Activated CD4-positive, alpha-beta T cell treated with anti-CD3 and anti-CD28 coated beads, Interleukin-2, amount 10 ng/mL, durations not matched to agents 24 days and 14 days (primary cell): ENCODE measurements at regions not wholly inside any gene's neighbourhood (a gene's known extent, or its start where the extent isn't known, plus 50 kb on each side); places are given as distances from the start of the nearest gene placed in this dataset.
"Not testable (repeated sequence)": the region's sequence is repeated elsewhere in the genome, so short reads cannot be mapped to it uniquely, and the experiment has no call there.

Source experiments
- DNase-seq: peaks from one replicate; pipeline ENCODE4 v3.0.0; 2022
- H3K27ac Mint-ChIP-seq: one replicate; pipeline ENCODE4 v1.8.0; 2022; ENCODE audit warnings: mild to moderate bottlenecking, mixed read lengths
- H3K27me3 Mint-ChIP-seq: one replicate; pipeline ENCODE4 v1.8.0; 2022; ENCODE audit warnings: mixed read lengths
- H3K36me3 Mint-ChIP-seq: one replicate; pipeline ENCODE4 v1.8.0; 2022; ENCODE audit warnings: low read depth, mild to moderate bottlenecking, mixed read lengths
- H3K4me1 Mint-ChIP-seq: one replicate; pipeline ENCODE4 v1.8.0; 2021; ENCODE audit warnings: mixed read lengths
- H3K4me3 Mint-ChIP-seq: one replicate; pipeline ENCODE4 v1.8.0; 2022; ENCODE audit warnings: mild to moderate bottlenecking, moderate library complexity, mixed read lengths
- H3K9me3 Mint-ChIP-seq: one replicate; pipeline ENCODE4 v1.8.0; 2021; ENCODE audit warnings: mixed read lengths
- intact Hi-C: fragments of 100-400 bp; cut with micrococcal nuclease; formaldehyde crosslinking; loops from one replicate; pipeline ENCODE4 v1.15.1; 2023

- DNase-seq, H3K27me3 Mint-ChIP-seq, H3K27ac Mint-ChIP-seq, H3K4me1 Mint-ChIP-seq, H3K36me3 Mint-ChIP-seq, H3K9me3 Mint-ChIP-seq, H3K4me3 Mint-ChIP-seq, intact Hi-C loops: not testable (repeated sequence)
Observed at GRCh38 chr3:177412677-177413170, 215.4 kb upstream of the TBL1XR1 start.

GRCh38 chr3:177414093-177414492 lies 216.8 kb upstream of the TBL1XR1 start:
- intact Hi-C loops, result no loop called here
- peaks cover 3% of the 10 kb centered on the region for H3K9me3 Mint-ChIP-seq
- no peaks in the 10 kb centered on the region for H3K27me3 Mint-ChIP-seq
- no peaks in the 10 kb centered on the region for H3K36me3 Mint-ChIP-seq
- peaks cover 5% of the 10 kb centered on the region for H3K4me1 Mint-ChIP-seq
- no peak overlapping the region for H3K27ac Mint-ChIP-seq
- no peak overlapping the region for H3K4me3 Mint-ChIP-seq
- no peak for DNase-seq

GRCh38 chr3:177418787-177419186 lies 221.5 kb upstream of the TBL1XR1 start:
- H3K9me3 Mint-ChIP-seq, result peaks cover 2% of the 10 kb centered on the region
- H3K36me3 Mint-ChIP-seq, result no peaks in the 10 kb centered on the region
- intact Hi-C loops, result no loop called here
- DNase-seq, result no peak
- H3K4me3 Mint-ChIP-seq, result no peak overlapping the region
- H3K27me3 Mint-ChIP-seq, result no peaks in the 10 kb centered on the region
- H3K4me1 Mint-ChIP-seq, result peaks cover 16% of the 10 kb centered on the region
- no peak overlapping the region for H3K27ac Mint-ChIP-seq

- Mint-ChIP-seq H3K4me1 (peaks cover 20% of the 10 kb centered on the region), H3K36me3 (no peaks in the 10 kb centered on the region), H3K27ac (peak overlapping the region; percentile 79), H3K9me3 (peaks cover 5% of the 10 kb centered on the region), H3K27me3 (no peaks in the 10 kb centered on the region), H3K4me3 (no peak overlapping the region)
- DNase-seq, result peak; percentile 60
- intact Hi-C loops, result loop anchor here (1.0 to 10.0 kb wide), 4 partner anchors 60 to 367 kb away; no protein-coding TSS in a partner anchor
Observed at GRCh38 chr3:177419904-177420601, 222.8 kb upstream of the TBL1XR1 start.

GRCh38 chr3:177420651-177421480 lies 223.6 kb upstream of the TBL1XR1 start:
- no peaks in the 10 kb centered on the region for H3K27me3 Mint-ChIP-seq
- DNase-seq, result no peak
- no peak overlapping the region for H3K4me3 Mint-ChIP-seq
- H3K36me3 Mint-ChIP-seq, result no peaks in the 10 kb centered on the region
- no peak overlapping the region for H3K27ac Mint-ChIP-seq
- intact Hi-C loops, result loop anchor here (1.0 to 10.0 kb wide), 4 partner anchors 61 to 366 kb away; no protein-coding TSS in a partner anchor
- H3K9me3 Mint-ChIP-seq, result peaks cover 5% of the 10 kb centered on the region
- H3K4me1 Mint-ChIP-seq, result peaks cover 22% of the 10 kb centered on the region

GRCh38 chr3:177421481-177421785 lies 224.2 kb upstream of the TBL1XR1 start:
- DNase-seq, result no peak
- Mint-ChIP-seq H3K27ac (no peak overlapping the region), H3K4me3 (no peak overlapping the region), H3K9me3 (peaks cover 5% of the 10 kb centered on the region), H3K27me3 (no peaks in the 10 kb centered on the region), H3K4me1 (peaks cover 26% of the 10 kb centered on the region), H3K36me3 (peaks cover under 1% of the 10 kb centered on the region)
- intact Hi-C loops, result loop anchor here (10.0 kb wide), 1 partner anchor 203 kb away; no protein-coding TSS in a partner anchor

- Mint-ChIP-seq H3K27ac (no peak overlapping the region), H3K36me3 (peaks cover 3% of the 10 kb centered on the region), H3K4me3 (no peak overlapping the region), H3K4me1 (peaks cover 45% of the 10 kb centered on the region), H3K27me3 (peaks cover 4% of the 10 kb centered on the region), H3K9me3 (peaks cover 5% of the 10 kb centered on the region)
- DNase-seq, result no peak
- intact Hi-C loops, result loop anchor here (10.0 kb wide), 1 partner anchor 200 kb away; no protein-coding TSS in a partner anchor
Observed at GRCh38 chr3:177424521-177424920, 227.2 kb upstream of the TBL1XR1 start.

GRCh38 chr3:177425042-177425441 lies 227.8 kb upstream of the TBL1XR1 start:
- intact Hi-C loops, result loop anchor here (5.0 to 10.0 kb wide), 3 partner anchors 167 to 577 kb away; no protein-coding TSS in a partner anchor
- Mint-ChIP-seq H3K36me3 (peaks cover 3% of the 10 kb centered on the region), H3K9me3 (peaks cover 5% of the 10 kb centered on the region), H3K27me3 (peaks cover 4% of the 10 kb centered on the region), H3K4me3 (no peak overlapping the region), H3K27ac (no peak overlapping the region), H3K4me1 (peaks cover 40% of the 10 kb centered on the region)
- no peak for DNase-seq

- Mint-ChIP-seq H3K9me3 (peaks cover 5% of the 10 kb centered on the region), H3K36me3 (peaks cover 3% of the 10 kb centered on the region), H3K27me3 (peaks cover 9% of the 10 kb centered on the region), H3K27ac (peak overlapping the region; percentile 91), H3K4me3 (peak overlapping the region; percentile 49), H3K4me1 (peaks cover 33% of the 10 kb centered on the region)
- no peak for DNase-seq
- intact Hi-C loops, result loop anchor here (2.0 to 10.0 kb wide), 4 partner anchors 166 to 576 kb away; no protein-coding TSS in a partner anchor
Observed at GRCh38 chr3:177426106-177426877, 229.0 kb upstream of the TBL1XR1 start.

GRCh38 chr3:177426878-177427495 lies 229.7 kb upstream of the TBL1XR1 start:
- H3K4me3 Mint-ChIP-seq, result peak overlapping the region; percentile 65
- intact Hi-C loops, result loop anchor here (1.0 to 10.0 kb wide), 11 partner anchors 67 to 575 kb away; no protein-coding TSS in a partner anchor
- DNase-seq, result peak; percentile 88
- H3K27me3 Mint-ChIP-seq, result peaks cover 9% of the 10 kb centered on the region
- peaks cover 3% of the 10 kb centered on the region for H3K36me3 Mint-ChIP-seq
- peak overlapping the region; percentile 91 for H3K27ac Mint-ChIP-seq
- peaks cover 5% of the 10 kb centered on the region for H3K9me3 Mint-ChIP-seq
- peaks cover 31% of the 10 kb centered on the region for H3K4me1 Mint-ChIP-seq

GRCh38 chr3:177427540-177427939 lies 230.3 kb upstream of the TBL1XR1 start:
- H3K4me3 Mint-ChIP-seq, result peak overlapping the region; percentile 65
- H3K27ac Mint-ChIP-seq, result peak overlapping the region; percentile 91
- H3K9me3 Mint-ChIP-seq, result peaks cover 5% of the 10 kb centered on the region
- peaks cover 29% of the 10 kb centered on the region for H3K4me1 Mint-ChIP-seq
- DNase-seq, result peak; percentile 69
- H3K27me3 Mint-ChIP-seq, result peaks cover 9% of the 10 kb centered on the region
- intact Hi-C loops, result loop anchor here (1.0 to 10.0 kb wide), 11 partner anchors 67 to 575 kb away; no protein-coding TSS in a partner anchor
- peaks cover 3% of the 10 kb centered on the region for H3K36me3 Mint-ChIP-seq

GRCh38 chr3:177429079-177429478 lies 231.8 kb upstream of the TBL1XR1 start:
- intact Hi-C loops, result loop anchor here (5.0 to 10.0 kb wide), 3 partner anchors 163 to 573 kb away; no protein-coding TSS in a partner anchor
- no peak overlapping the region for H3K4me3 Mint-ChIP-seq
- peaks cover 3% of the 10 kb centered on the region for H3K36me3 Mint-ChIP-seq

GRCh38 chr3:177429771-177430170 lies 232.5 kb upstream of the TBL1XR1 start:
- no peak overlapping the region for H3K4me3 Mint-ChIP-seq
- peaks cover 3% of the 10 kb centered on the region for H3K36me3 Mint-ChIP-seq
- no peaks in the 10 kb centered on the region for H3K9me3 Mint-ChIP-seq
- no peak overlapping the region for H3K27ac Mint-ChIP-seq
- peaks cover 9% of the 10 kb centered on the region for H3K27me3 Mint-ChIP-seq
- H3K4me1 Mint-ChIP-seq, result peaks cover 26% of the 10 kb centered on the region
- no peak for DNase-seq
- intact Hi-C loops, result loop anchor here (5.0 to 10.0 kb wide), 3 partner anchors 163 to 573 kb away; no protein-coding TSS in a partner anchor

More at GRCh38 chr3:177429079-177429478, 231.8 kb upstream of the TBL1XR1 start:
- Mint-ChIP-seq H3K27me3 (peaks cover 9% of the 10 kb centered on the region), H3K4me1 (peaks cover 29% of the 10 kb centered on the region), H3K27ac (no peak overlapping the region), H3K9me3 (peaks cover under 1% of the 10 kb centered on the region)
- DNase-seq, result no peak
